Endothelial cell of umbilical vein (primary cell): ENCODE measurements at regions not wholly inside any gene's neighbourhood (a gene's known extent, or its start where the extent isn't known, plus 50 kb on each side); places are given as distances from the start of the nearest gene placed in this dataset.

Experiments used
- BruUV-seq: library from RNA; stranded (reverse); fragments of 400-500 nt; replicated peaks from 2 replicates; lab custom pipeline; 2021; lab: Mats Ljungman, UMichigan
- CTCF ChIA-PET: fragments of 300-600, 350-600 bp; sonication (Branson Sonifier 250); formaldehyde crosslinking; loops from one replicate; lab custom pipeline; 2021; ENCODE audit warnings: antibody characterized with exemption, inconsistent platforms; lab: Charles Lee
- POLR2A ChIA-PET: fragments of 300-600, 350-600 bp; sonication (Branson Sonifier 250); formaldehyde crosslinking; loops from one replicate; lab custom pipeline; 2021; ENCODE audit warnings: antibody characterized with exemption, inconsistent platforms; lab: Charles Lee
- DNase-seq: peaks from one replicate; pipeline ENCODE4 v3.0.0-alpha.2; 2011; ENCODE audit warnings: low read depth, low spot score
- FAIRE-seq: peaks from 2 replicates; lab custom pipeline; 2011; peaks lifted over from hg19 to GRCh38; lab: Jason Lieb, UNC
- H2AFZ ChIP-seq: 2 replicates; pipeline ENCODE4 v1.6.0; 2012; ENCODE audit warnings: low read depth, low read length, control low read depth, inconsistent platforms
- H3K27ac ChIP-seq: 2 replicates; pipeline ENCODE4 v1.5.1; 2011; ENCODE audit warnings: low read depth, mild to moderate bottlenecking, control low read depth, low read length, moderate library complexity; ENCODE audit not compliant: insufficient read depth
- H3K27me3 ChIP-seq, 2 experiments: 2 replicates each; pipeline versions ENCODE4 v1.6.0 to v1.6.1; 2011; ENCODE audit warnings: low read length in 2 of 2, mixed read lengths in 1 of 2; ENCODE audit not compliant: control insufficient read depth in 2 of 2, insufficient read depth in 2 of 2
- H3K36me3 ChIP-seq, 2 experiments: 2 replicates in 1 of 2; 3 replicates in 1 of 2; pipeline ENCODE4 v1.5.1; 2011; ENCODE audit warnings: low read length in 2 of 2, mild to moderate bottlenecking in 1 of 2, moderate library complexity in 1 of 2; ENCODE audit not compliant: control insufficient read depth in 2 of 2, insufficient read depth in 2 of 2; ENCODE audit errors: extremely low read depth in 1 of 2
- H3K4me1 ChIP-seq: 3 replicates; pipeline ENCODE4 v1.5.1; 2011; ENCODE audit warnings: mild to moderate bottlenecking, low read length; ENCODE audit not compliant: control insufficient read depth, insufficient read depth; ENCODE audit errors: extremely low read depth
- H3K4me2 ChIP-seq: 2 replicates; pipeline ENCODE4 v1.6.1; 2011; ENCODE audit warnings: low read length, control low read depth, mixed read lengths; ENCODE audit not compliant: insufficient read depth
- H3K4me3 ChIP-seq, 3 experiments: fragments of 200-600 bp in 1 of 3; sonication (generic), shearing (Covaris generic) in 1 of 3; replicated peaks in 1 of 3; 2 replicates each; pipeline ENCODE4 v1.5.1; 2011 to 2016; ENCODE audit warnings: control low read depth in 3 of 3, low read length in 3 of 3, mild to moderate bottlenecking in 2 of 3, inconsistent platforms in 1 of 3, low read depth in 1 of 3, moderate library complexity in 1 of 3; ENCODE audit not compliant: insufficient read depth in 1 of 3
- H3K79me2 ChIP-seq: 2 replicates; pipeline ENCODE4 v1.6.0; 2012; ENCODE audit warnings: low read length, inconsistent platforms; ENCODE audit not compliant: control insufficient read depth, insufficient read depth
- H3K9ac ChIP-seq: replicated peaks from 2 replicates; pipeline ENCODE3; 2011; ENCODE audit warnings: low read length, control low read depth; ENCODE audit not compliant: insufficient read depth; ENCODE audit errors: extremely low read depth
- H3K9me1 ChIP-seq: replicated peaks from 3 replicates; pipeline ENCODE4 v1.6.0; 2011; ENCODE audit warnings: mild to moderate bottlenecking, low read length; ENCODE audit not compliant: control insufficient read depth, insufficient read depth; ENCODE audit errors: extremely low read depth
- H3K9me3 ChIP-seq: replicated peaks from 2 replicates; pipeline ENCODE4 v1.5.1; 2012; ENCODE audit warnings: low read length, inconsistent platforms; ENCODE audit not compliant: control insufficient read depth, insufficient read depth
- H4K20me1 ChIP-seq: replicated peaks from 2 replicates; pipeline ENCODE3; 2011; ENCODE audit warnings: mild to moderate bottlenecking, low read length; ENCODE audit not compliant: control insufficient read depth, insufficient read depth; ENCODE audit errors: extremely low read depth
- CTCF ChIP-seq, 2 donors: IDR thresholded peaks; 1 replicate in 1 of 2; 2 replicates in 1 of 2; pipeline ENCODE4 v1.5.1; 2011; ENCODE audit warnings: low read length in 2 of 2, mild to moderate bottlenecking in 2 of 2, moderate library complexity in 2 of 2, control low read depth in 1 of 2, inconsistent platforms in 1 of 2, low read depth in 1 of 2; ENCODE audit not compliant: insufficient read depth in 1 of 2; ENCODE audit errors: extremely low read depth in 1 of 2
- EZH2 ChIP-seq: IDR thresholded peaks from 2 replicates; pipeline ENCODE4 v1.6.1; 2012; ENCODE audit warnings: borderline replicate concordance, low read depth, mild to moderate bottlenecking, moderate library complexity, low read length, inconsistent platforms; ENCODE audit not compliant: severe bottlenecking
- FOS ChIP-seq: IDR thresholded peaks from 2 replicates; pipeline ENCODE4 v1.6.1; 2011; ENCODE audit warnings: mild to moderate bottlenecking, low read length, moderate library complexity, borderline replicate concordance; ENCODE audit not compliant: insufficient read depth
- GATA2 ChIP-seq: IDR thresholded peaks from 2 replicates; pipeline ENCODE4 v1.7.0; 2011; ENCODE audit warnings: low read depth, mild to moderate bottlenecking, moderate library complexity, mixed read lengths, low read length; ENCODE audit not compliant: insufficient read length, insufficient read depth
- JUN ChIP-seq: IDR thresholded peaks from 2 replicates; pipeline ENCODE4 v1.6.1; 2011; ENCODE audit warnings: borderline replicate concordance, low read depth; ENCODE audit not compliant: insufficient read length, insufficient read depth
- MAX ChIP-seq: IDR thresholded peaks from 2 replicates; pipeline ENCODE4 v1.6.1; 2011; ENCODE audit not compliant: insufficient read depth, insufficient read length
- MYC ChIP-seq: IDR thresholded peaks from one replicate; pipeline ENCODE4 v1.6.1; 2011; ENCODE audit warnings: mild to moderate bottlenecking, low read depth, low read length
- POLR2A ChIP-seq: IDR thresholded peaks from 2 replicates; pipeline ENCODE4 v1.6.1; 2012; ENCODE audit warnings: low read depth, mild to moderate bottlenecking, control low read depth, low read length
- POLR2AphosphoS5 ChIP-seq: IDR thresholded peaks from 2 replicates; pipeline ENCODE4 v1.6.1; 2012; ENCODE audit warnings: low read depth, mild to moderate bottlenecking, control low read depth, low read length, moderate library complexity; ENCODE audit not compliant: insufficient read depth
- dilution Hi-C: fragments of 300-500 bp; cut with MboI; formaldehyde crosslinking; loops from one replicate; pipeline ENCODE4 v1.15.0; 2019; ENCODE audit warnings: low sequenced_read_pairs; ENCODE audit not compliant: extremely low pct_ligation_motif_present
- intact Hi-C: fragments of 100-400 bp; cut with micrococcal nuclease; formaldehyde crosslinking; loops from one replicate; pipeline ENCODE4 v1.10.0; 2022

- no TSS peak for BruUV-seq
- ChIA-PET POLR2A (no interaction called here), CTCF (no interaction called here)
These were observed 317.9 kb downstream of the ZNF516 start for GRCh38 chr18:76177160-76177559.

More at GRCh38 chr18:76177160-76177559, 317.9 kb downstream of the ZNF516 start:
- Histone ChIP-seq H3K9me1 (no peaks in the 10 kb centered on the region), H3K27me3 (no peaks in the 10 kb centered on the region), H3K9me3 (peaks cover 9% of the 10 kb centered on the region), H3K4me2 (no peak overlapping the region), H4K20me1 (no peaks in the 10 kb centered on the region), H3K4me1 (no peaks in the 10 kb centered on the region), H3K9ac (no peak overlapping the region), H3K27ac (no peak overlapping the region), H2AFZ (no peak overlapping the region), H3K4me3 (no peak overlapping the region), H3K36me3 (no peaks in the 10 kb centered on the region), H3K79me2 (no peaks in the 10 kb centered on the region)
- dilution Hi-C loops (no loop called here), intact Hi-C loops (no loop called here)
- FAIRE-seq (no peak), DNase-seq (no peak)
- no peak for TF ChIP-seq MYC
- TF ChIP-seq CTCF (IDR thresholded peaks at IDR 0.05; ENCODE audit: extremely low read depth in 1 of 2, insufficient read depth in 1 of 2, low read depth in 1 of 2, low read length in 2 of 2): no peak
- TF ChIP-seq FOS: no peak
- TF ChIP-seq MAX: no peak
- no peak for TF ChIP-seq JUN
- TF ChIP-seq POLR2AphosphoS5: no peak
- TF ChIP-seq EZH2: no peak
- no peak for TF ChIP-seq GATA2
- TF ChIP-seq POLR2A: no peak
